ENCODE measurements at regions not wholly inside any gene's neighbourhood (a gene's known extent, or its start where the extent isn't known, plus 50 kb on each side); places are given as distances from the start of the nearest gene placed in this dataset.

GRCh38 chr12:83664650-83665049 is 977.9 kb downstream of the TMTC2 start:
- Histone ChIP-seq H3K9me3 (no peaks in the 10 kb centered on the region), H3K4me3 (no peak overlapping the region), H3K27me3 (ENCODE audit: low read depth) (no peaks in the 10 kb centered on the region), H3K27ac (no peak overlapping the region), H3K4me1 (no peaks in the 10 kb centered on the region), H3K36me3 (no peaks in the 10 kb centered on the region)
- DNase-seq (no peak), ATAC-seq (no peak)
- no peak for TF ChIP-seq CTCF (IDR thresholded peaks at IDR 0.05)
- intact Hi-C loops (cut with DNase I): no loop called here

DNA sequence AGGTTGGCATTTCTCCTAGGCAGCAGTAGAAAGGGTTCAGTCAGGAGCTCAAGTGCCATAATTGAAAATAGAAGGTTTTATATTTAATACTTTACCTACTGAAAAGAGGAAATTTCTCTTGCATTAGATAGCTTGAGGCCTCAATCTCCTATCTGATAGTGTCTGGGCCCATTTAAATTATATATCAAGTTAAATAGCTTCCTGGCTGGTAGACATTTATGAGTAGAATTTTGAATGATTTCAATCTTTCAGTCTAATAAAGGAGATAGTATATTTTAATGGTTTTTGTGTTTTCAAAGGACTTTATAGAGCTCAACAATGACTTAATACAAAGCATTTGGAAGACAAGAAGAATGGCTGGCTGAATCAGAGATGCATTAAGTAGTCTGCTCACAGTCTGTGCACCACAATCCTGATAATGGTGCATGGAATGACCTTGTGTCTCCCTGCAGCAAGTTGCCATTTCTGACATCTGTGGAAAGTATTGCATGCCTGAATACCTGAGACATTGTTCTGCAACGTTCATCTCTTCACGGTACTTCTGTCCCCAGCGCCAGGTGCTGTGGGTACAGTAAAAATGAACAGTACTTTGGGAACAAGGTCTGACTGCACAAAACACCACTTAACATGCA is 974.1 kb downstream of the TMTC2 start:
- H3K4me3 ChIP-seq: no peak overlapping the region
- intact Hi-C loops (cut with DNase I): no loop called here
- H3K36me3 ChIP-seq: no peaks in the 10 kb centered on the region
- H3K9me3 ChIP-seq: no peaks in the 10 kb centered on the region
- DNase-seq (no peak), ATAC-seq (no peak)
- H3K4me1 ChIP-seq: no peaks in the 10 kb centered on the region
- no peak overlapping the region for H3K27ac ChIP-seq
- H3K27me3 ChIP-seq (ENCODE audit: low read depth): no peaks in the 10 kb centered on the region
- no peak for TF ChIP-seq CTCF (IDR thresholded peaks at IDR 0.05)

GRCh38 chr12:83659321-83659720 is 972.6 kb downstream of the TMTC2 start:
- ATAC-seq: no peak
- no peak for DNase-seq
- no peaks in the 10 kb centered on the region for H3K27me3 ChIP-seq (ENCODE audit: low read depth)
- no peaks in the 10 kb centered on the region for H3K9me3 ChIP-seq
- H3K36me3 ChIP-seq: no peaks in the 10 kb centered on the region
- no peak for TF ChIP-seq CTCF (IDR thresholded peaks at IDR 0.05)
- no peak overlapping the region for H3K27ac ChIP-seq
- intact Hi-C loops (cut with DNase I): no loop called here
- no peak overlapping the region for H3K4me3 ChIP-seq
- no peaks in the 10 kb centered on the region for H3K4me1 ChIP-seq

DNA sequence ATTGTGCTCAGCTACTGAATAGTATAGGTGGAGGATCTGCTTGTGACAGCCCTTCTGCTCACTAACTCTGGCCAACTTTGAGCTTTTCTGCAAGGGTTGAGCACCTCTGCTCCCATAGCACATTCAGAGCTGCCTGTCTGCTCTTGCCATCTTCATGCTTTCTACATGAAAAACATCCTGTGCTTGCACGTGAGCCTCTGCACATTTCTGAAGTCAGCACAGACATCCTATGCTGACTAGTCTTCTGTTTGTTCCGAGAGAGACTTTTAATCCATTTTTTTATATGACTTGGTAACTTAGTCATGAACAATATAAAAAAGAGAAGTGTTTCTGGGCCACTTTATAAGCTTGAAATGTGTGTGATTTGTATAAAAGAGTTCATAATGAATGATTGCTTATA is 969.3 kb downstream of the TMTC2 start:
- H3K9me3 ChIP-seq: no peaks in the 10 kb centered on the region
- no peaks in the 10 kb centered on the region for H3K27me3 ChIP-seq (ENCODE audit: low read depth)
- no peaks in the 10 kb centered on the region for H3K36me3 ChIP-seq
- H3K27ac ChIP-seq: no peak overlapping the region
- intact Hi-C loops (cut with DNase I): no loop called here
- TF ChIP-seq CTCF (IDR thresholded peaks at IDR 0.05): no peak
- no peak for ATAC-seq
- no peak for DNase-seq
- H3K4me3 ChIP-seq: no peak overlapping the region
- H3K4me1 ChIP-seq: no peaks in the 10 kb centered on the region

DNA sequence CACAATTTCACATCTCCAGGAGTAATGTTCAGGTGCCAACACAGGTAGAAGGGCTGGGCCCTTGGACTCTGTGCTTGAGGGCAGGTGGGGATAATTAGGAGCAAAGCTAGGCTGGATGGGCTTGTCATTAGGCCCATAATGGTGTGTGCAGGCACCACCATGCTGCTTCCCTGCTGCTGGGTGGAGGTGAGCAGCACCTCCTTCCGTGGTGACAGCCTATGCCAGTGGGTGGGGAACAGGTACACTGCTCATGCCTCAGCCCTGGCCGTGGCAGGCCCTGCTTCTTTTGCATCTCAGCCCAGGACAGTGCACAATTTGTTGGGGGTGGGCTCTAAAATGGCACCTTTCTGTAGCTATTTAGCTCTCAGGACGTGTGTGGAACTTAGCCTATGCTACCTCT is 955.5 kb downstream of the TMTC2 start:
- TF ChIP-seq CTCF (IDR thresholded peaks at IDR 0.05): no peak
- H3K4me3 ChIP-seq: no peak overlapping the region
- ATAC-seq (peak in 1 of 2 donors; percentile 51), DNase-seq (no peak)
- H3K27me3 ChIP-seq (ENCODE audit: low read depth): no peaks in the 10 kb centered on the region
- no peak overlapping the region for H3K27ac ChIP-seq
- intact Hi-C loops (cut with DNase I): no loop called here
- H3K9me3 ChIP-seq: no peaks in the 10 kb centered on the region
- no peaks in the 10 kb centered on the region for H3K4me1 ChIP-seq
- no peaks in the 10 kb centered on the region for H3K36me3 ChIP-seq

GRCh38 chr12:83641789-83642188 is 955.1 kb downstream of the TMTC2 start:
- ATAC-seq (no peak), DNase-seq (no peak)
- no peaks in the 10 kb centered on the region for H3K27me3 ChIP-seq (ENCODE audit: low read depth)
- intact Hi-C loops (cut with DNase I): no loop called here
- TF ChIP-seq CTCF (IDR thresholded peaks at IDR 0.05): no peak
- no peaks in the 10 kb centered on the region for H3K9me3 ChIP-seq
- no peak overlapping the region for H3K4me3 ChIP-seq
- no peak overlapping the region for H3K27ac ChIP-seq
- H3K4me1 ChIP-seq: no peaks in the 10 kb centered on the region
- no peaks in the 10 kb centered on the region for H3K36me3 ChIP-seq

Measured in lower lobe of right lung (tissue), 2 donors.